ENCODE measurements at regions not wholly inside any gene's neighbourhood (a gene's known extent, or its start where the extent isn't known, plus 50 kb on each side); places are given as distances from the start of the nearest gene placed in this dataset.

- no peaks in the 10 kb centered on the region for H4K20me1 ChIP-seq (ENCODE audit: insufficient read depth)
- intact Hi-C loops (cut with micrococcal nuclease; ENCODE audit: unreplicated experiment) = no loop called here
- POLR2A ChIA-PET (ENCODE audit: unreplicated experiment) = no interaction called here
- no peaks in the 10 kb centered on the region for H3F3A ChIP-seq (ENCODE audit: insufficient read depth, low read depth)
- no peak overlapping the region for H3K4me3 ChIP-seq
- no peak overlapping the region for H3K27ac ChIP-seq
- BruUV-seq (replicated peaks) = no TSS peak
- no peaks in the 10 kb centered on the region for H3K9me2 ChIP-seq (ENCODE audit: insufficient read depth)
- no peak overlapping the region for H3K4me2 ChIP-seq
- CTCF ChIA-PET = no interaction called here
- H3K9me3 ChIP-seq (ENCODE audit: insufficient read depth, low read depth) = no peaks in the 10 kb centered on the region
- TF ChIP-seq EZH2 (IDR thresholded peaks at IDR 0.05; ENCODE audit: low read depth) (no peak), CTCF (conservative IDR thresholded peaks at IDR 0.05) (no peak)
- DNase-seq = no peak
- H2AFZ ChIP-seq = no peak overlapping the region
- H3K79me2 ChIP-seq (ENCODE audit: low read depth) = no peaks in the 10 kb centered on the region
- H3K27me3 ChIP-seq (ENCODE audit: insufficient read depth, low read depth) = no peaks in the 10 kb centered on the region
- H3K36me3 ChIP-seq (ENCODE audit: low read depth) = no peaks in the 10 kb centered on the region
- H3K4me1 ChIP-seq (replicated peaks; ENCODE audit: insufficient read depth) = no peaks in the 10 kb centered on the region
Measured at GRCh38 chr10:113350311-113351040, 202.4 kb upstream of the HABP2 start.

GRCh38 chr10:113354711-113355110 lies 198.1 kb upstream of the HABP2 start:
- H3F3A ChIP-seq (ENCODE audit: insufficient read depth, low read depth) = no peaks in the 10 kb centered on the region
- no TSS peak for BruUV-seq (replicated peaks)
- H3K27me3 ChIP-seq (ENCODE audit: insufficient read depth, low read depth) = no peaks in the 10 kb centered on the region
- H3K9me3 ChIP-seq (ENCODE audit: insufficient read depth, low read depth) = no peaks in the 10 kb centered on the region
- H4K20me1 ChIP-seq (ENCODE audit: insufficient read depth) = no peaks in the 10 kb centered on the region
- H3K79me2 ChIP-seq (ENCODE audit: low read depth) = no peaks in the 10 kb centered on the region
- DNase-seq = no peak
- no peak overlapping the region for H3K4me2 ChIP-seq
- no peaks in the 10 kb centered on the region for H3K9me2 ChIP-seq (ENCODE audit: insufficient read depth)
- H2AFZ ChIP-seq = no peak overlapping the region
- CTCF ChIA-PET = no interaction called here
- H3K27ac ChIP-seq = no peak overlapping the region
- H3K36me3 ChIP-seq (ENCODE audit: low read depth) = no peaks in the 10 kb centered on the region
- TF ChIP-seq CTCF (conservative IDR thresholded peaks at IDR 0.05) = no peak
- no peak for TF ChIP-seq EZH2 (IDR thresholded peaks at IDR 0.05; ENCODE audit: low read depth)
- no peak overlapping the region for H3K4me3 ChIP-seq
- no peaks in the 10 kb centered on the region for H3K4me1 ChIP-seq (replicated peaks; ENCODE audit: insufficient read depth)
- intact Hi-C loops (cut with micrococcal nuclease; ENCODE audit: unreplicated experiment) = no loop called here
- POLR2A ChIA-PET (ENCODE audit: unreplicated experiment) = no interaction called here

GRCh38 chr10:113356794-113357680 lies 195.8 kb upstream of the HABP2 start:
- Histone ChIP-seq H3K27me3 (ENCODE audit: insufficient read depth, low read depth) (no peaks in the 10 kb centered on the region), H3F3A (ENCODE audit: insufficient read depth, low read depth) (no peaks in the 10 kb centered on the region), H3K9me2 (ENCODE audit: insufficient read depth) (no peaks in the 10 kb centered on the region), H3K36me3 (ENCODE audit: low read depth) (no peaks in the 10 kb centered on the region), H4K20me1 (ENCODE audit: insufficient read depth) (no peaks in the 10 kb centered on the region), H3K27ac (no peak overlapping the region), H3K4me1 (replicated peaks; ENCODE audit: insufficient read depth) (no peaks in the 10 kb centered on the region), H2AFZ (no peak overlapping the region), H3K79me2 (ENCODE audit: low read depth) (no peaks in the 10 kb centered on the region), H3K4me2 (no peak overlapping the region), H3K4me3 (no peak overlapping the region), H3K9me3 (ENCODE audit: insufficient read depth, low read depth) (no peaks in the 10 kb centered on the region)
- no peak for DNase-seq
- intact Hi-C loops (cut with micrococcal nuclease; ENCODE audit: unreplicated experiment) = no loop called here
- CTCF ChIA-PET = no interaction called here
- no peak for TF ChIP-seq EZH2 (IDR thresholded peaks at IDR 0.05; ENCODE audit: low read depth)
- no peak for TF ChIP-seq CTCF (conservative IDR thresholded peaks at IDR 0.05)
- BruUV-seq (replicated peaks) = no TSS peak
- POLR2A ChIA-PET (ENCODE audit: unreplicated experiment) = no interaction called here

Data from PC-9 (cell line).